Prostate gland (tissue), 2 donors: ENCODE measurements at regions not wholly inside any gene's neighbourhood (a gene's known extent, or its start where the extent isn't known, plus 50 kb on each side); places are given as distances from the start of the nearest gene placed in this dataset.

Experiments
- DNase-seq: peaks from one replicate; pipeline ENCODE4 v3.0.0-alpha.2; 2019; ENCODE audit warnings: low spot score
- H3K27ac ChIP-seq, 2 donors: fragments of 200-600 bp; sonication (generic); 2 replicates each; pipeline ENCODE4 v1.5.1; 2017 to 2019
- H3K27me3 ChIP-seq: fragments of 200-600 bp; sonication (generic); replicated peaks from 2 replicates; pipeline ENCODE4 v1.5.1; 2019; ENCODE audit not compliant: insufficient read depth
- H3K36me3 ChIP-seq, 2 donors: fragments of 200-600 bp; sonication (generic); 1 replicate in 1 of 2; 2 replicates in 1 of 2; pipeline versions ENCODE4 v1.5.1 to v1.8.1; 2017 to 2019
- H3K4me1 ChIP-seq: fragments of 200-600 bp; sonication (generic); replicated peaks from 2 replicates; pipeline ENCODE4 v1.5.1; 2019
- H3K4me3 ChIP-seq, 2 donors: fragments of 200-600 bp; sonication (generic); 2 replicates each; pipeline ENCODE4 v1.5.1; 2017 to 2019
- H3K9me3 ChIP-seq: fragments of 200-600 bp; sonication (generic); 2 replicates; pipeline ENCODE4 v1.5.1; 2017
- CTCF ChIP-seq, 4 experiments: fragments of 200-600 bp in 2 of 4; fragments of 450-650 bp in 2 of 4; sonication (generic) in 2 of 4; IDR thresholded peaks; 1 replicate in 3 of 4; 2 replicates in 1 of 4; pipeline ENCODE4 v1.5.1; 2016 to 2019; ENCODE audit warnings: antibody characterized with exemption in 4 of 4, mild to moderate bottlenecking in 2 of 4, moderate library complexity in 2 of 4
- POLR2A ChIP-seq: fragments of 450-650 bp; IDR thresholded peaks from one replicate; pipeline ENCODE4 v1.6.1; 2016; ENCODE audit warnings: antibody characterized with exemption, mild to moderate bottlenecking
- POLR2AphosphoS5 ChIP-seq: sonication (generic); formaldehyde crosslinking; IDR thresholded peaks from one replicate; pipeline ENCODE4 v1.6.1; 2017; ENCODE audit warnings: antibody characterized with exemption
- WGBS: methylation state at CpG from one replicate; pipeline ENCODE4 v1.1.5; 2018; 5-methylcytosine and 5-hydroxymethylcytosine counted together
- intact Hi-C: fragments of 100-400 bp; cut with DNase I; formaldehyde crosslinking; loops from one replicate; pipeline ENCODE4 v1.14.2; 2022

- Histone ChIP-seq H3K27me3 (no peaks in the 10 kb centered on the region), H3K4me3 (no peak overlapping the region), H3K4me1 (no peaks in the 10 kb centered on the region), H3K9me3 (no peaks in the 10 kb centered on the region), H3K36me3 (no peaks in the 10 kb centered on the region), H3K27ac (no peak overlapping the region)
- TF ChIP-seq POLR2AphosphoS5, result no peak
- no peak for TF ChIP-seq CTCF (IDR thresholded peaks at IDR 0.05)
- no peak for TF ChIP-seq POLR2A
- intact Hi-C loops, result no loop called here
- 85% methylated on average over 3 of the region's 4 CpGs for WGBS
- DNase-seq, result no peak
Observed at GRCh38 chrY:12464155-12464554, 236.9 kb upstream of the USP9Y start.

GRCh38 chrY:12465706-12466105 lies 235.3 kb upstream of the USP9Y start:
- TF ChIP-seq POLR2AphosphoS5 (no peak), CTCF (IDR thresholded peaks at IDR 0.05) (no peak), POLR2A (no peak)
- Histone ChIP-seq H3K9me3 (no peaks in the 10 kb centered on the region), H3K4me3 (no peak overlapping the region), H3K27ac (no peak overlapping the region), H3K4me1 (no peaks in the 10 kb centered on the region), H3K36me3 (no peaks in the 10 kb centered on the region), H3K27me3 (no peaks in the 10 kb centered on the region)
- intact Hi-C loops, result no loop called here
- WGBS, result 98% methylated on average over 3 of the region's 3 CpGs
- DNase-seq, result no peak

- 70% methylated on average over 1 of the region's 1 CpG for WGBS
- Histone ChIP-seq H3K9me3 (no peaks in the 10 kb centered on the region), H3K4me3 (no peak overlapping the region), H3K27ac (no peak overlapping the region), H3K27me3 (no peaks in the 10 kb centered on the region), H3K36me3 (no peaks in the 10 kb centered on the region), H3K4me1 (no peaks in the 10 kb centered on the region)
- no peak for DNase-seq
- intact Hi-C loops, result no loop called here
- TF ChIP-seq POLR2A, result no peak
- TF ChIP-seq POLR2AphosphoS5, result no peak
- TF ChIP-seq CTCF (IDR thresholded peaks at IDR 0.05), result no peak
Observed at GRCh38 chrY:12469081-12469480, 231.9 kb upstream of the USP9Y start.

- TF ChIP-seq POLR2A, result no peak
- no peak for TF ChIP-seq POLR2AphosphoS5
- TF ChIP-seq CTCF (IDR thresholded peaks at IDR 0.05), result no peak
- intact Hi-C loops, result no loop called here
Observed at GRCh38 chrY:12474472-12474871, 226.6 kb upstream of the USP9Y start.

GRCh38 chrY:12479382-12479781 lies 221.6 kb upstream of the USP9Y start:
- intact Hi-C loops, result no loop called here
- no peak for DNase-seq

More at GRCh38 chrY:12474472-12474871, 226.6 kb upstream of the USP9Y start:
- H3K4me1 ChIP-seq, result no peaks in the 10 kb centered on the region
- no peaks in the 10 kb centered on the region for H3K9me3 ChIP-seq
- H3K36me3 ChIP-seq, result no peaks in the 10 kb centered on the region
- H3K27ac ChIP-seq, result no peak overlapping the region
- H3K27me3 ChIP-seq, result no peaks in the 10 kb centered on the region
- DNase-seq, result no peak
- H3K4me3 ChIP-seq, result no peak overlapping the region

More at GRCh38 chrY:12479382-12479781, 221.6 kb upstream of the USP9Y start:
- 40% methylated on average over 6 of the region's 8 CpGs for WGBS
- H3K27ac ChIP-seq, result no peak overlapping the region
- no peaks in the 10 kb centered on the region for H3K27me3 ChIP-seq
- H3K4me1 ChIP-seq, result no peaks in the 10 kb centered on the region
- H3K4me3 ChIP-seq, result no peak overlapping the region
- no peak for TF ChIP-seq POLR2A
- H3K36me3 ChIP-seq, result no peaks in the 10 kb centered on the region
- H3K9me3 ChIP-seq, result no peaks in the 10 kb centered on the region
